ENCODE measurements at regions not wholly inside any gene's neighbourhood (a gene's known extent, or its start where the extent isn't known, plus 50 kb on each side); places are given as distances from the start of the nearest gene placed in this dataset.

DNA sequence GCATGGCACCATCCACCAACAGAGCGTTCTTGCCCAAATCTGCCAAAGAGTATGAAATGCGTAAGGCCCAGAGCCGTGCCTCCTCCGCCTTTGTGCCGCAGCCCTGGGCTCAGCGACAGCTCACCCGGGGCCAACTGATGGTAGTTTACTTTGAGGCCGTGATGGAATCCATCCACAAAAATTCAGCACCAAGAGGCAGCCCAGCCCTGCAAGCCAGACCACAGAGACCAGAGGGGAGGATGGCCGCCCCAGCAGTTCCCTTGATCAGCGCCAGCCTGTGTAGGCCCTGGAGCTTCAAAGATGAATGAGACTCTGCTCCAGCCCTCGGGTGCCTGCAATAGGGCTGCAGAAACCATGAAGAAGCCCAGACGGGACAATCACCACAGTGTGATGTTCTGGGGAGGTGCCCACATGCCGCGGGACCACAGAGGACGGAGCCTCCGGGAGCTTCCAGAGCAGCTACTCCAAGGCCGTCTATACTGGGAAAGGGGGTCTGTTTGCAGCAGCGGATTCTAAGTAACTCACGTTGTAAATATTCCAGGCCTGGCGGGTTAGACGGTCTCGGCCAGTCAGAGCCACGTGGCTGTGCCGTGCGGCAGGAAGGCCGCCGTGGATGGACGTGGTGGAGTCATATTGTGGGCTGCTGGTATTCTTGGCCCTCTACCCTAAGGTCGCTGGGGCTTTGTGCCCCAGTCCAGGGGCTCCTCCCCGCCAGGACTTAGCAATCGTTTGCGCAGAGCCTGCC lies 80.3 kb downstream of the RBFOX3 start:
- Histone ChIP-seq H3K4me3 (no peak overlapping the region), H3K27me3 (peaks cover 0 to 3% of the 10 kb centered on the region in 2 donors), H3K27ac (no peak overlapping the region), H3K4me1 (no peaks in the 10 kb centered on the region), H3K9me3 (no peaks in the 10 kb centered on the region), H3K36me3 (replicated peaks in 1 of 2; ENCODE audit: insufficient read depth in 1 of 2, low read depth in 2 of 2) (no peaks in the 10 kb centered on the region)
- no peak for DNase-seq
- TF ChIP-seq CTCF (IDR thresholded peaks at IDR 0.05) (no peak), POLR2A (IDR thresholded peaks at IDR 0.05) (no peak)
- intact Hi-C loops (cut with DNase I), result no loop called here
- 63 to 65% methylated on average over 21 to 32 of the region's 32 CpGs for WGBS, 2 donors
- ATAC-seq, result no peak

DNA sequence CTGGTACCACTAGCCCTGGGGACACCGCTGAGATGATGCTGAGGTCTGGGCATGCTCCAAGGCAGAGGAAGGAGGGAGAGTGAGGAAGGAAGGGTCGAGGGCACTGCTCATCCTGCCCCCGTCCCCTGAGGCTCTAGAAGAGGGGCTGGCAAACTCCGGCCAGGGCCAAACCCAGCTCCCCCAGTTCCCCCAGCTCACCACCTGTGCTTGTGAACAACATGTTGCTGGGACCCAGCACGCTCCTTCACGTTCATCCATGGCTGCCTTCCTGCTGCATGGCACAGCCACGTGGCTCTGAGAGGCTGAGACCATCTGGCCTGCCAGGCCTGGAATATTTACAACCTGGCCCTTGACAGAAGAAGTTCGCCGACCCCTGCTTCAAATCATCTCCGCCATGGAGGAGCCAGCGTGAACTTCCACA lies 81.2 kb downstream of the RBFOX3 start:
- 41 to 42% methylated on average over 3 to 11 of the region's 11 CpGs for WGBS, 2 donors
- Histone ChIP-seq H3K27me3 (peaks cover 0 to 3% of the 10 kb centered on the region in 2 donors), H3K9me3 (no peaks in the 10 kb centered on the region), H3K27ac (no peak overlapping the region), H3K4me3 (no peak overlapping the region), H3K4me1 (no peaks in the 10 kb centered on the region), H3K36me3 (replicated peaks in 1 of 2; ENCODE audit: insufficient read depth in 1 of 2, low read depth in 2 of 2) (no peaks in the 10 kb centered on the region)
- intact Hi-C loops (cut with DNase I), result no loop called here
- no peak for DNase-seq
- TF ChIP-seq POLR2A (IDR thresholded peaks at IDR 0.05), result no peak
- no peak for TF ChIP-seq CTCF (IDR thresholded peaks at IDR 0.05)
- no peak for ATAC-seq

- Histone ChIP-seq H3K4me1 (no peaks in the 10 kb centered on the region), H3K27me3 (peaks cover 0 to 8% of the 10 kb centered on the region in 2 donors), H3K36me3 (replicated peaks in 1 of 2; ENCODE audit: insufficient read depth in 1 of 2, low read depth in 2 of 2) (no peaks in the 10 kb centered on the region), H3K27ac (no peak overlapping the region), H3K9me3 (no peaks in the 10 kb centered on the region), H3K4me3 (no peak overlapping the region)
- intact Hi-C loops (cut with DNase I), result no loop called here
- TF ChIP-seq POLR2A (IDR thresholded peaks at IDR 0.05) (no peak), CTCF (IDR thresholded peaks at IDR 0.05) (no peak)
- ATAC-seq (no peak), DNase-seq (no peak)
- 52 to 61% methylated on average over 11 of the region's 11 CpGs for WGBS, 2 donors
These were observed 82.2 kb downstream of the RBFOX3 start for GRCh38 chr17:79528592-79529125.

DNA sequence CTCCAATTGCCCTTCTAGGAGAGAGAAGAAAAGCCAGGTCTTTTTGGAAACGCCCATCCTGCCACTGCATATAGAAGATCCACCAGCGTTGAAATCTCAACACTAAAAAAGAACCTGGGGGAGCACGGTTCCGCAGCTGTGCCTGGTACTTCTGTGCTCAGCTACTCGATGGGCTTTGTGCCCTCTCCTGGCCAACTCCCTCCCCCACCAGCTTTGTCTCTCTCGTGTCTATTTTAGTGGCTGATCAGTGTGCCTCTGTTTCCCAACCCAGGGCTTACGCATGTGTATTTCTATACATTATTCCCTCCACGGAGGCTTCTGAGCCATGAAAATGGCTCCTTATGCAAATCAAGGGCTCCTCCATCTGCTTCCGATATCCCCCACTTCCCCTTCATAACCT lies 83.5 kb downstream of the RBFOX3 start:
- WGBS, 2 donors, result 53 to 60% methylated on average over 9 of the region's 9 CpGs
- no peak for DNase-seq
- TF ChIP-seq CTCF (IDR thresholded peaks at IDR 0.05), result no peak
- TF ChIP-seq POLR2A (IDR thresholded peaks at IDR 0.05), result no peak
- H3K4me3 ChIP-seq, result no peak overlapping the region
- intact Hi-C loops (cut with DNase I), result no loop called here
- ATAC-seq, result no peak
- H3K36me3 ChIP-seq (replicated peaks in 1 of 2; ENCODE audit: insufficient read depth in 1 of 2, low read depth in 2 of 2), result no peaks in the 10 kb centered on the region
- H3K27me3 ChIP-seq, result peaks cover 0 to 7% of the 10 kb centered on the region in 2 donors
- no peaks in the 10 kb centered on the region for H3K4me1 ChIP-seq
- H3K9me3 ChIP-seq, result no peaks in the 10 kb centered on the region
- H3K27ac ChIP-seq, result no peak overlapping the region

Measured in body of pancreas (tissue), 4 donors.